ENCODE measurements at regions not wholly inside any gene's neighbourhood (a gene's known extent, or its start where the extent isn't known, plus 50 kb on each side); places are given as distances from the start of the nearest gene placed in this dataset.

- TF ChIP-seq TAF1 (IDR thresholded peaks at IDR 0.05; ENCODE audit: borderline replicate concordance, low read depth, low read length), result no peak
- TF ChIP-seq POLR2AphosphoS5 (IDR thresholded peaks at IDR 0.05; ENCODE audit: low read depth, low read length), result no peak
- no peak for TF ChIP-seq POLR2A (IDR thresholded peaks at IDR 0.05; ENCODE audit: low read depth, low read length)
Observed at GRCh38 chr4:123819362-123820035, 422.9 kb downstream of the SPRY1 start.

All from GM12892 (cell line).